ENCODE measurements at regions not wholly inside any gene's neighbourhood (a gene's known extent, or its start where the extent isn't known, plus 50 kb on each side); places are given as distances from the start of the nearest gene placed in this dataset.

- TF ChIP-seq POLR2A (IDR thresholded peaks at IDR 0.05; ENCODE audit: low read depth, low read length) (no peak), TAF1 (IDR thresholded peaks at IDR 0.05; ENCODE audit: borderline replicate concordance, low read depth, low read length) (no peak)
Measured at GRCh38 chr15:47184003-47184907, 533.0 kb upstream of the SEMA6D start.

Measured in GM12892 (cell line).